NCI-H345 treated with DMSO at 0.1 percent for 48 hours (cell line): ENCODE measurements at regions not wholly inside any gene's neighbourhood (a gene's known extent, or its start where the extent isn't known, plus 50 kb on each side); places are given as distances from the start of the nearest gene placed in this dataset.
"Not testable (repeated sequence)": the region's sequence is repeated elsewhere in the genome, so short reads cannot be mapped to it uniquely, and the experiment has no call there.

ENCODE experiments used
- DNase-seq: peaks from one replicate; lab custom pipeline; 2025; ENCODE audit not compliant: unreplicated experiment; lab: John Stamatoyannopoulos, UW

GRCh38 chr11:95652002-95652472 lies 137.5 kb downstream of the FAM76B start:
- no peak for DNase-seq

GRCh38 chr11:95650276-95650675 lies 139.3 kb downstream of the FAM76B start:
- no peak for DNase-seq

- DNase-seq: no peak
Observed at GRCh38 chr11:95647871-95648270, 141.7 kb downstream of the FAM76B start.

GRCh38 chr11:95647355-95647754 lies 142.2 kb downstream of the FAM76B start:
- no peak for DNase-seq

GRCh38 chr11:95641495-95641894 lies 148.1 kb downstream of the FAM76B start:
- DNase-seq: no peak

GRCh38 chr11:95638501-95638900 lies 151.1 kb downstream of the FAM76B start:
- no peak for DNase-seq

GRCh38 chr11:95625164-95625900 lies 164.2 kb downstream of the FAM76B start:
- DNase-seq: no peak

GRCh38 chr11:95616256-95616804 lies 173.3 kb downstream of the FAM76B start:
- no peak for DNase-seq

GRCh38 chr11:95611827-95612226 lies 177.8 kb downstream of the FAM76B start:
- DNase-seq: no peak

GRCh38 chr11:95610185-95610584 lies 179.4 kb downstream of the FAM76B start:
- DNase-seq: not testable (repeated sequence)

GRCh38 chr11:95608093-95608492 lies 181.5 kb downstream of the FAM76B start:
- DNase-seq: no peak

- DNase-seq: no peak
Observed at GRCh38 chr11:95606824-95607223, 182.8 kb downstream of the FAM76B start.

- no peak for DNase-seq
Observed at GRCh38 chr11:95605271-95605940, 184.2 kb downstream of the FAM76B start.

GRCh38 chr11:95599959-95600586 lies 189.5 kb downstream of the FAM76B start:
- DNase-seq: no peak

GRCh38 chr11:95595973-95596489 lies 193.6 kb downstream of the FAM76B start:
- no peak for DNase-seq

GRCh38 chr11:95595541-95595940 lies 194.0 kb downstream of the FAM76B start:
- DNase-seq: no peak

- no peak for DNase-seq
Observed at GRCh38 chr11:95593111-95593510, 196.5 kb downstream of the FAM76B start.

GRCh38 chr11:95592471-95592870 lies 197.1 kb downstream of the FAM76B start:
- no peak for DNase-seq

GRCh38 chr11:95589893-95590612 lies 199.5 kb downstream of the FAM76B start:
- no peak for DNase-seq

- no peak for DNase-seq
Observed at GRCh38 chr11:95588821-95589220, 200.8 kb downstream of the FAM76B start.

- DNase-seq: no peak
Observed at GRCh38 chr11:95586661-95587060, 202.9 kb downstream of the FAM76B start.
